OCI-LY3 (cell line): ENCODE measurements at regions not wholly inside any gene's neighbourhood (a gene's known extent, or its start where the extent isn't known, plus 50 kb on each side); places are given as distances from the start of the nearest gene placed in this dataset.

Experiments
- H2AFZ ChIP-seq: fragments of 200-600, 300-600 bp; shearing (Covaris generic); 2 replicates; pipeline ENCODE4 v1.6.0; 2014; ENCODE audit warnings: antibody characterized with exemption, low read depth, low read length
- H3K27ac ChIP-seq: fragments of 200-600, 300-600 bp; sonication (generic); 2 replicates; pipeline ENCODE4 v1.5.1; 2014; ENCODE audit warnings: mild to moderate bottlenecking, low read length, moderate library complexity, mixed read lengths
- H3K27me3 ChIP-seq: fragments of 200-600, 300-600 bp; sonication (generic); 2 replicates; pipeline ENCODE4 v1.6.1; 2014; ENCODE audit warnings: low read depth, low read length, mixed read lengths
- H3K36me3 ChIP-seq: fragments of 200-600, 300-600 bp; sonication (generic); replicated peaks from 2 replicates; pipeline ENCODE3; 2014; ENCODE audit warnings: low read depth, low read length, mixed read lengths
- H3K4me1 ChIP-seq: fragments of 300-600, 200-600 bp; sonication (generic); 2 replicates; pipeline ENCODE4 v1.6.1; 2014; ENCODE audit warnings: low read length, mixed read lengths
- H3K4me2 ChIP-seq: fragments of 200-600, 300-600 bp; sonication (generic); 2 replicates; pipeline ENCODE4 v1.6.1; 2014; ENCODE audit warnings: low read length, mixed read lengths
- H3K4me3 ChIP-seq: fragments of 300-600, 200-600 bp; sonication (generic); 2 replicates; pipeline ENCODE4 v1.5.1; 2014; ENCODE audit warnings: antibody characterized with exemption, mild to moderate bottlenecking, low read length, moderate library complexity
- H3K79me2 ChIP-seq: fragments of 300-600, 200-600 bp; shearing (Covaris generic); 2 replicates; pipeline ENCODE4 v1.6.1; 2014; ENCODE audit warnings: mild to moderate bottlenecking, low read length, mixed read lengths
- H3K9ac ChIP-seq: fragments of 300-600, 200-600 bp; shearing (Covaris generic); 2 replicates; pipeline ENCODE4 v1.6.0; 2014; ENCODE audit warnings: mild to moderate bottlenecking, low read length, moderate library complexity
- H3K9me3 ChIP-seq: fragments of 200-600, 300-600 bp; shearing (Covaris generic); 2 replicates; pipeline ENCODE4 v1.6.1; 2014; ENCODE audit warnings: low read length, mixed read lengths; ENCODE audit not compliant: insufficient read depth
- H4K20me1 ChIP-seq: fragments of 200-600, 300-600 bp; sonication (generic); 2 replicates; pipeline ENCODE4 v1.6.1; 2016; ENCODE audit warnings: low read length, mixed read lengths; ENCODE audit not compliant: insufficient read depth
- CTCF ChIP-seq: fragments of 200-600, 300-600 bp; sonication (generic); IDR thresholded peaks from 2 replicates; pipeline ENCODE4 v1.5.1; 2014; ENCODE audit warnings: antibody characterized with exemption, low read length, low read depth
- EZH2phosphoT487 ChIP-seq: fragments of 200-600 bp; shearing (Covaris generic); IDR thresholded peaks from 2 replicates; pipeline ENCODE4 v1.6.1; 2018; ENCODE audit warnings: antibody characterized with exemption, mixed run types, low read depth

- Histone ChIP-seq H3K79me2 (no peaks in the 10 kb centered on the region), H3K27me3 (no peaks in the 10 kb centered on the region)
Measured at GRCh38 chr4:179182741-179183140, 1740.5 kb upstream of the AGA start.

GRCh38 chr4:179195887-179196286 is 1753.7 kb upstream of the AGA start:
- H3K4me3 ChIP-seq: no peak overlapping the region
- TF ChIP-seq EZH2phosphoT487 (no peak), CTCF (no peak)
- H3K4me2 ChIP-seq: no peak overlapping the region
- no peaks in the 10 kb centered on the region for H4K20me1 ChIP-seq
- no peak overlapping the region for H3K27ac ChIP-seq
- H2AFZ ChIP-seq: no peak overlapping the region
- H3K27me3 ChIP-seq: no peaks in the 10 kb centered on the region
- no peaks in the 10 kb centered on the region for H3K79me2 ChIP-seq
- no peaks in the 10 kb centered on the region for H3K4me1 ChIP-seq
- H3K9me3 ChIP-seq: no peaks in the 10 kb centered on the region
- no peak overlapping the region for H3K9ac ChIP-seq
- no peaks in the 10 kb centered on the region for H3K36me3 ChIP-seq

More at GRCh38 chr4:179182741-179183140, 1740.5 kb upstream of the AGA start:
- Histone ChIP-seq H3K4me2 (no peak overlapping the region), H3K9ac (no peak overlapping the region), H3K27ac (no peak overlapping the region), H3K36me3 (no peaks in the 10 kb centered on the region), H3K4me3 (no peak overlapping the region), H3K4me1 (no peaks in the 10 kb centered on the region), H2AFZ (no peak overlapping the region), H4K20me1 (no peaks in the 10 kb centered on the region), H3K9me3 (0 out of 2 replicates have a peak, but pooled peaks cover 4% of the 10 kb centered on the region)
- TF ChIP-seq EZH2phosphoT487 (no peak), CTCF (no peak)

GRCh38 chr4:179196511-179196910 is 1754.3 kb upstream of the AGA start:
- Histone ChIP-seq H3K9ac (no peak overlapping the region), H4K20me1 (no peaks in the 10 kb centered on the region), H3K4me2 (no peak overlapping the region), H3K4me1 (no peaks in the 10 kb centered on the region), H3K79me2 (no peaks in the 10 kb centered on the region), H3K36me3 (no peaks in the 10 kb centered on the region), H3K27ac (no peak overlapping the region), H3K9me3 (no peaks in the 10 kb centered on the region), H3K27me3 (no peaks in the 10 kb centered on the region), H3K4me3 (no peak overlapping the region), H2AFZ (no peak overlapping the region)
- TF ChIP-seq CTCF: no peak
- TF ChIP-seq EZH2phosphoT487: no peak

GRCh38 chr4:179200681-179201080 is 1758.4 kb upstream of the AGA start:
- Histone ChIP-seq H3K27me3 (no peaks in the 10 kb centered on the region), H3K4me1 (no peaks in the 10 kb centered on the region), H3K27ac (no peak overlapping the region), H3K36me3 (no peaks in the 10 kb centered on the region), H3K9ac (no peak overlapping the region), H3K4me3 (no peak overlapping the region), H3K79me2 (no peaks in the 10 kb centered on the region), H2AFZ (no peak overlapping the region), H3K9me3 (no peaks in the 10 kb centered on the region), H3K4me2 (no peak overlapping the region), H4K20me1 (no peaks in the 10 kb centered on the region)
- TF ChIP-seq CTCF (no peak), EZH2phosphoT487 (no peak)
